Naive thymus-derived CD8-positive, alpha-beta T cell (primary cell): ENCODE measurements at regions not wholly inside any gene's neighbourhood (a gene's known extent, or its start where the extent isn't known, plus 50 kb on each side); places are given as distances from the start of the nearest gene placed in this dataset.

Experiments
- ATAC-seq, 2 donors: fragments of 150-1000 bp; cut with Tn5 transposase in 1 of 2; sonication (Bioruptor Pico), chemical (Tn5 transposase) in 1 of 2; 1 replicate in 1 of 2; 2 replicates in 1 of 2; pipeline ENCODE4 v1.10.0; 2021; ENCODE audit warnings: mild to moderate bottlenecking in 2 of 2, moderate library complexity in 2 of 2
- POLR2A ChIA-PET: fragments of 350-600 bp; sonication (Branson Sonifier 250); formaldehyde crosslinking; loops from one replicate; lab custom pipeline; 2021; ENCODE audit warnings: antibody characterized with exemption; lab: Charles Lee
- DNase-seq, 10 donors: peaks; one replicate each; pipeline versions ENCODE4 v3.0.0 to v3.0.0-alpha.2; 2020 to 2022
- H3K27ac Mint-ChIP-seq, 10 donors: one replicate each; pipeline ENCODE4 v1.8.0; 2020 to 2022; ENCODE audit warnings: mild to moderate bottlenecking in 10 of 10, mixed read lengths in 10 of 10, moderate library complexity in 4 of 10, inconsistent platforms in 1 of 10
- H3K27me3 Mint-ChIP-seq, 5 donors: one replicate each; pipeline ENCODE4 v1.8.0; 2021 to 2022; ENCODE audit warnings: mixed read lengths in 5 of 5
- H3K36me3 Mint-ChIP-seq, 3 donors: one replicate each; pipeline ENCODE4 v1.8.0; 2020 to 2022; ENCODE audit warnings: mixed read lengths in 3 of 3, mild to moderate bottlenecking in 2 of 3, inconsistent platforms in 1 of 3
- H3K4me1 Mint-ChIP-seq, 4 donors: one replicate each; pipeline ENCODE4 v1.8.0; 2021 to 2022; ENCODE audit warnings: mixed read lengths in 4 of 4
- H3K4me3 Mint-ChIP-seq, 10 donors: one replicate each; pipeline ENCODE4 v1.8.0; 2020 to 2022; ENCODE audit warnings: mild to moderate bottlenecking in 10 of 10, mixed read lengths in 10 of 10, moderate library complexity in 6 of 10, inconsistent platforms in 1 of 10
- H3K9me3 Mint-ChIP-seq, 9 donors: one replicate each; pipeline ENCODE4 v1.8.0; 2020 to 2022; ENCODE audit warnings: mixed read lengths in 9 of 9, mild to moderate bottlenecking in 3 of 9, inconsistent platforms in 1 of 9, moderate library complexity in 1 of 9

DNA sequence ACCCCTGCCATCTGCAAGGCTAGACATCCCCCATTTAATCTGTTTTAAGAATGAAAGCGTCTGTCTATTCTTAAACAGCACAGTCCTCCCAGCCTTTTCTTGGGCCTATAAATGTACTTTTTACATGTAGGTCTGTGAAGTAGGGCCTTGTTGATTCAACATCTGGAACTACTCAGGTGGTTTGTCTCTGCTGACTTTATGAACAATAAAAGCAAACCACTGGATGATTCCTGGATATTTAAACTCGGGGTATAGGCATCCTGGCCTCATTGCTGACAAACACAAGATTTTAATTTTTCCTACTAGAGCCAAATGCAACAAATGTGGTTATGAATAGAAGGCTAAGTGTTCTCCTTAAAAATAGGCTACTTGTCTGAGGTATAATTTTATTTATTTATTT lies 198.3 kb downstream of the WDR11 start:
- ATAC-seq (no peak), DNase-seq (no peak)
- Mint-ChIP-seq H3K4me1 (no peaks in the 10 kb centered on the region), H3K36me3 (no peaks in the 10 kb centered on the region), H3K4me3 (no peak overlapping the region), H3K9me3 (peaks cover 0 to 6% (median 0%) of the 10 kb centered on the region in 9 donors), H3K27me3 (peaks cover 0 to 6% (median 2%) of the 10 kb centered on the region in 5 donors), H3K27ac (no peak overlapping the region)
- POLR2A ChIA-PET, result no interaction called here

DNA sequence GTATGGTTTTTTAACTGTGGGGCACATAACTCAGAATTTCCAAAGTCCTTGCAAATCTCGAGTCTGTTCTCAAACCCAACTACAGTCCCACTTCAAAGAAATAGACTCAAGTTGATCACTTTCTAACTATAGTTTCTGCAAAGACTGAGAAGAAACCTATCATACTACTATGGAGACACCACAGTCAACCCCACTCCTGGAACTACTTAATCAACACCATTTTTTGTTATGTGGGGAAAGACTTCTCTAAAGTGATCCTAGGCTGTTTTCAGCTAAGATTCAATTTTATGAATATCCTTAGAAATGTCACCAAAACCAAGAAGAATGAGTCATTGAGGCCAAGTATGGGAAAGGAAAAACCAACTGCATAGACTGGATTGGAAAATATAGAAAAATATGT lies 198.8 kb downstream of the WDR11 start:
- peaks cover 0 to 6% (median 0%) of the 10 kb centered on the region in 9 donors for H3K9me3 Mint-ChIP-seq
- no peaks in the 10 kb centered on the region for H3K36me3 Mint-ChIP-seq
- POLR2A ChIA-PET, result no interaction called here
- H3K4me3 Mint-ChIP-seq, result no peak overlapping the region
- no peak for ATAC-seq
- DNase-seq, result no peak
- peaks cover 0 to 6% (median 2%) of the 10 kb centered on the region in 5 donors for H3K27me3 Mint-ChIP-seq
- H3K27ac Mint-ChIP-seq, result no peak overlapping the region
- H3K4me1 Mint-ChIP-seq, result no peaks in the 10 kb centered on the region

DNA sequence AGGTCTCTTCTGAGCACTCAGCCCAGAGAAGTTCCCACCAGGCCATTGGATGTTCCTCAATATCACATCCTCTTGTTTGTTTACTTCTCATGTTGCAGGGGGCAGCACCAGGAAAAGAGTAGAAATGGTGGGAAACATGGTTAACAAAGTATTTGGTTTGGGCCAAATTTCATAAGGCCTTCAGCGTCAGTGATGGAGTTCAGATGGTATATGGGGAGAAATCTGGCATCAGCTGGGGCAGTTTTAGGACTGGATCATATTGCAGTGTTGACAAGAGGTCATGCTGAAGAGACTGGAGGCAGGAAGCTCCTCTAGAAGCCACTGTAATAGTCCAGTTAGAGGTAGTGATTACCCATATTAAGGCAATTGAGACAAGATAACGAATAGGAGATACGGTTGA lies 200.0 kb downstream of the WDR11 start:
- Mint-ChIP-seq H3K27ac (no peak overlapping the region), H3K36me3 (no peaks in the 10 kb centered on the region), H3K9me3 (peaks cover 0 to 6% (median 0%) of the 10 kb centered on the region in 9 donors), H3K27me3 (peaks cover 0 to 6% (median 2%) of the 10 kb centered on the region in 5 donors), H3K4me3 (no peak overlapping the region), H3K4me1 (no peaks in the 10 kb centered on the region)
- POLR2A ChIA-PET, result no interaction called here
- DNase-seq (no peak), ATAC-seq (no peak)

DNA sequence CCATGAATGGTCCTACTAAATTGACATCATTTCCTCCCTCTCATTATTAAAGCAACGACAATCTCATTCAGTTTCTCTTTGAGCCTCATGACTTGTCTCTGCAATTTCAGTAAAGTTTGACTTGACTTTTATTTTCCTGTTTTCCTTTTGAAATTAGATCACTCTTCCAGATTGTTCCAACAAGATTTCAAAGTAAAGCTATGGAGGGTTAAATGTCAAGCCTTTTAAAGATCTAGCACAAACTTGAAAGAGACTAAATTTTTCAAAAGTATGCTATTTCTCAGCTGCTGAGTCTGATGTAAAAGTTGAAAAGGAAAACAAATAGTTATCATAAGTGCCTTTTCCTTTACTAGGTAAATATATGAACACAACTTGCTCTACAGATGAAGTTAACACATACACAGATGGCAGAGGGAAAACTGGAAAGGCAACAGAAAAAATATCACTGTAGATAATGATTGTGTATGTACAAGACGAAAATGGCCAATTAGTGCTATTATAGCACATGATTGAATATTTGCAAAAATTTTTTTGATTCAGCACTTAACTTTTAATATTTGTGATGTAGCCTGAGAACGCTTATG lies 200.6 kb downstream of the WDR11 start:
- Mint-ChIP-seq H3K4me3 (no peak overlapping the region), H3K4me1 (no peaks in the 10 kb centered on the region), H3K9me3 (peaks cover 0 to 6% (median 0%) of the 10 kb centered on the region in 9 donors), H3K36me3 (no peaks in the 10 kb centered on the region), H3K27me3 (peaks cover 0 to 6% (median 1%) of the 10 kb centered on the region in 5 donors), H3K27ac (no peak overlapping the region)
- ATAC-seq (no peak), DNase-seq (no peak)
- POLR2A ChIA-PET, result no interaction called here

DNA sequence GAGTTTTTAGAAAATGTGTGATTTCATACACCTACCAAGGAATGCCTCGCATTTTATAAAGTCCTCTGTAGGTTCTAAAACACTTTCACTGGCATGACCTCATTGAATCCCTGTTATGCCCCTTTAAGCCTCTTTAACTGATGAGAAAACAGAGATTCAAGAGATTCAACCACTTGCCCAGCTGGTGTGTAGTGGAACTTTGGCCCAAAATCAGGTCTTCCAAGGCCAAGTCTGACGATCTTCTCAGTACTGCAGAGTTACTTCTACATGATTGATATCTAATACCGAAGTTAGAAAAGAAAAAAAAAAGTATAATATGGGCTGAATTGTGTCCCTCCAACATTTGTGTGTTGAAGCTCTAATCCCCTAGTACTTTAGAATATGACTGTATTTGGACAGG lies 202.0 kb downstream of the WDR11 start:
- no peak for ATAC-seq
- no peaks in the 10 kb centered on the region for H3K4me1 Mint-ChIP-seq

DNA sequence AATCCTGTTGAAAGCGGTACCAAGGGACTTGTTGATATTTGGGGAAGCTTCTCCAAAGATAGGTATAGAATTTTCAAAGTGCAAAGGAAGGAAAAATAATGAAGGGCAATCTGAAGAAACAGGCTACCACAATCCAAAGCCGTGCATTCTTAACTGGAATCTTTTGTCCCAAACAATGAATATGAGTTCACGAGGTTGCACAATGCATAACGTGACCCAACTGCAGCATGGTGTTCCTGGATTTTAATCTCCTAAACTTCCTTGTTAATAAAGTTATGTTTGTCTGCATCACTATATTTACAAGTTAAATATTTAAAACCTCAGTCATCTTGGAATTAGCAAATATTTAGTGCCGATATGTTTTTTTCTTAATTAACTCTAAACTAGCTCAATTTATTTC lies 203.7 kb downstream of the WDR11 start:
- no peak overlapping the region for H3K4me3 Mint-ChIP-seq
- peaks cover 0 to 5% (median 0%) of the 10 kb centered on the region in 9 donors for H3K9me3 Mint-ChIP-seq
- POLR2A ChIA-PET, result no interaction called here

More for the DNA sequence above, 202.0 kb downstream of the WDR11 start:
- H3K9me3 Mint-ChIP-seq, result peaks cover 0 to 5% (median 0%) of the 10 kb centered on the region in 9 donors
- no peaks in the 10 kb centered on the region for H3K36me3 Mint-ChIP-seq
- H3K4me3 Mint-ChIP-seq, result no peak overlapping the region
- POLR2A ChIA-PET, result no interaction called here
- H3K27me3 Mint-ChIP-seq, result peaks cover 0 to 6% (median 1%) of the 10 kb centered on the region in 5 donors
- H3K27ac Mint-ChIP-seq, result no peak overlapping the region
- no peak for DNase-seq

DNA sequence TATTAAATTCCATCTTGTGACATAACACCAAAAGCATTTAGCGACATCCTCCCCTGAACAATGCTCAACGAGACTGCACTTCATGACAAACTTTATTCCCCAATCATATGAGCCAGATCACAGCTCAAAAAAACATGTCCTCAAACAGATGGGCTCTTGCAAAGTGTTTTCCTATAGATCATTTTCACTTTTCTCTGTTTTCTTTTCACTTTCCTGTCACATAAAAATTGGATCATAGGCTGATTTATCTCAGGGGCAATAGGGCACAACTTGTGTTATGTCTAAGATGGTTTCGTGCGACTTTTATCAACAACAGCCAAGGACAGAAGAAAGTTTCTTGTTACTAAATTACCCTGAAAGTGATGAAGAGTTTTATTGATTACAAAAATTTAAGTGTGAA lies 206.1 kb downstream of the WDR11 start:
- Mint-ChIP-seq H3K4me1 (no peaks in the 10 kb centered on the region), H3K27ac (no peak overlapping the region), H3K4me3 (no peak overlapping the region), H3K27me3 (peaks cover 0 to 26% (median 2%) of the 10 kb centered on the region in 5 donors), H3K36me3 (no peaks in the 10 kb centered on the region), H3K9me3 (peaks cover 0 to 1% (median 0%) of the 10 kb centered on the region in 9 donors)
- DNase-seq (no peak), ATAC-seq (no peak)
- POLR2A ChIA-PET, result no interaction called here

More for the DNA sequence above, 203.7 kb downstream of the WDR11 start:
- no peak for DNase-seq
- peaks cover 0 to 12% (median 4%) of the 10 kb centered on the region in 5 donors for H3K27me3 Mint-ChIP-seq
- ATAC-seq, result no peak
- no peaks in the 10 kb centered on the region for H3K4me1 Mint-ChIP-seq
- H3K36me3 Mint-ChIP-seq, result no peaks in the 10 kb centered on the region
- H3K27ac Mint-ChIP-seq, result peak overlapping the region in 1 of 10 donors; percentile 10

DNA sequence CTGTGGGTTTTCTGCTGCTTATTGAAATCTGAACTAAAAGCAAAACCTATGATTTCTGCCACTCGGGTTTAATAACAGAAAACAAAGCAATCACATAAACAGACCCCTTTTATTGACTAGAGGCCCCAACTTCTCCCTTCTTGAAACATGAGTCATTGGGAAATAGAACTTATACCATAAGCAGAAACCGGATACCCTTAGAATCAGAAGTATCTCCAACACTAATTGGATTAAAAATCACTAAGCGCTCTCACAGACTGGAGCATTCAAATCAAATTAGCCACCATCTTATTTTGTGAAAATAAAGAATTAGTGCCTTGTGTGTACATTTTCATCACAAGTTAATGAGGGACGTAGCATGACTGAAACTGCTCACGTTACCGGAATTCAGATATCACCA lies 206.9 kb downstream of the WDR11 start:
- H3K4me1 Mint-ChIP-seq, result no peaks in the 10 kb centered on the region
- H3K36me3 Mint-ChIP-seq, result no peaks in the 10 kb centered on the region
- no peak overlapping the region for H3K27ac Mint-ChIP-seq
- H3K9me3 Mint-ChIP-seq, result peaks cover 0 to 1% (median 0%) of the 10 kb centered on the region in 9 donors
- POLR2A ChIA-PET, result no interaction called here
- H3K27me3 Mint-ChIP-seq, result peaks cover 0 to 26% (median 2%) of the 10 kb centered on the region in 5 donors
- ATAC-seq (no peak), DNase-seq (no peak)
- H3K4me3 Mint-ChIP-seq, result no peak overlapping the region

DNA sequence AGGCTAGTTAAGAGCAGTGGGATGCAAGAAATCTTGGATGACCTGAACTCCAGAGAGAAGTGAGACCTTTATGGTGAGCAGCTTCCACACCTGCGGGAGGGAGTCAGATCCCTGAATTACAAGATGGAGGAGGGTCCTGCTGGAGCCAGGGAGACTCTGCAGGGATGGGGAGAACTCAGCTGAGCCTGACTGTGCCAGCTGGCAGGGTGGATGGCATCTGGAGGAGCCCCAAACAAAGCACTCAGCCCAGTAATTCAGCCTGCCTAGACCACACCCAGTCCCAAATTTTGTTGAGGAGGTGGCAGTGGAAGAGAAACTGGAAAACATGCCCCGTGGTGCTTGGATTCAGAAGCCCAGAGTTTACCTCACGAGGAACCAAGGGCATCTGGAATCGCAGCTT lies 208.2 kb downstream of the WDR11 start:
- no peak for DNase-seq
- Mint-ChIP-seq H3K4me1 (no peaks in the 10 kb centered on the region), H3K4me3 (no peak overlapping the region), H3K27ac (no peak overlapping the region), H3K27me3 (peaks cover 0 to 26% (median 2%) of the 10 kb centered on the region in 5 donors), H3K36me3 (no peaks in the 10 kb centered on the region), H3K9me3 (peaks cover 0 to 3% (median 0%) of the 10 kb centered on the region in 9 donors)
- POLR2A ChIA-PET, result no interaction called here
- no peak for ATAC-seq

DNA sequence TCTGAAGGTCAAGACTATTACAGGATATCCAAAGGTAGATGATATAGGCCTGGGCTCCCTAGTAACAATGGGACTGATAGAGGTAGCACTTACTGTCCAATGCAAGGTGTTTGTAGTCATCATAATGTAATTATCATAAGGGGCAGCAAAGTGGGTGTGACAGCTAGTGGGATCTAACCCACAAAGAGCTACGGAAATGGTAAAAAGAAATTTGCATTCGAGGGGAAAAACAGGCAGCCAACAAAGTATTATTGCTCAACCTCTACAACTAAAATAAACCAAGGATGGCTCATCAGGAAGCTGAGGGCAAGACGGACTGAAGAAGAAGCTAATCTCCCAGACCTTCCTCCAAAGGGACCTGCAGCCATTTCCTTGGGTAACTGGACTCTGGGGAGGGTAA lies 211.0 kb downstream of the WDR11 start:
- POLR2A ChIA-PET, result no interaction called here
- Mint-ChIP-seq H3K9me3 (peaks cover 0 to 9% (median 0%) of the 10 kb centered on the region in 9 donors), H3K27ac (no peak overlapping the region), H3K36me3 (no peaks in the 10 kb centered on the region), H3K4me3 (no peak overlapping the region), H3K4me1 (no peaks in the 10 kb centered on the region), H3K27me3 (peaks cover 0 to 26% (median 1%) of the 10 kb centered on the region in 5 donors)
- DNase-seq, result no peak
- ATAC-seq, result no peak

DNA sequence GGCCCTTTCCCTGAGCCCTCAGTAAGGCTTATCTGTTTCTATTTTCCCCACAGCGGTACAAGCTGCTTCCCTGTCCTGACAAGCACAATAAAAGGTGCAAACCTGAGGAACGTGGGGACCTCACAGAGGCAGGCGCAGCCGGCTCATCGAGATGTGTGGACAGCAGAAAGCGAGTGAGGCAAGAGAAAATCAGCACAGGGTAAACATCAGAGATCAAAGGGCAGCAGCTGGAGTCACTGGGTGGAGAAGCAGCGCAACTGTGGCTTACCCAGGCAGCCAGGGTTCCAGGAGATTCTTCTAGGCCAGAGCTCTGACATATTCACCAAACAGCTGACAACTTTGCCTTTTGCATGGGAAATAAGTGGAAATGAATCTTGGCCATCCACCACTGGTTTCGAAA lies 212.6 kb downstream of the WDR11 start:
- H3K4me1 Mint-ChIP-seq, result no peaks in the 10 kb centered on the region
- peaks cover 0 to 9% (median 1%) of the 10 kb centered on the region in 9 donors for H3K9me3 Mint-ChIP-seq
- no peak overlapping the region for H3K4me3 Mint-ChIP-seq
- ATAC-seq (no peak), DNase-seq (no peak)
- no peaks in the 10 kb centered on the region for H3K36me3 Mint-ChIP-seq
- POLR2A ChIA-PET, result no interaction called here
- peaks cover 0 to 28% (median 4%) of the 10 kb centered on the region in 5 donors for H3K27me3 Mint-ChIP-seq
- no peak overlapping the region for H3K27ac Mint-ChIP-seq

DNA sequence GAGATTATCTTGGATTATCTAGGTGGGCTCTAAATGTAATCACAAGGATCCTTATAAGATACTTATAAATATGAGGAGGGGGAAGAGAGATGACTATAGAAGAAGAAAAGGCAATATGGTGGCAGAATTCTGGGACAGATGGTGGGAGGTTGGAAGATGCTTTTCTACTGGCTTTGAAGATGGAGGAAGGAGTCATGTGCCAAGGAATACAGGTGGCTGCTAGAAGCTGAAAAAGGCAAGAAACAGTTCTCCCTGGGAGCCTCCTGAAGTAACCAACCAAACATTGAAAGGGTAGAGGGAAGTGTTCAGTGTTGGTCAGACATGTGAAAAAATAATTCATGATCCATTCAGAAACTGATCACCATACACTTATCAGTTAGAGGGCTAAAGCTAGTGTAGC lies 213.3 kb downstream of the WDR11 start:
- DNase-seq (no peak), ATAC-seq (no peak)
- H3K27ac Mint-ChIP-seq, result no peak overlapping the region
- H3K27me3 Mint-ChIP-seq, result peaks cover 0 to 28% (median under 1%) of the 10 kb centered on the region in 5 donors
- POLR2A ChIA-PET, result no interaction called here
- no peaks in the 10 kb centered on the region for H3K4me1 Mint-ChIP-seq
- H3K4me3 Mint-ChIP-seq, result no peak overlapping the region
- H3K9me3 Mint-ChIP-seq, result peaks cover 0 to 11% (median 1%) of the 10 kb centered on the region in 9 donors
- H3K36me3 Mint-ChIP-seq, result peaks cover 0 to under 1% (median 0%) of the 10 kb centered on the region in 3 donors

DNA sequence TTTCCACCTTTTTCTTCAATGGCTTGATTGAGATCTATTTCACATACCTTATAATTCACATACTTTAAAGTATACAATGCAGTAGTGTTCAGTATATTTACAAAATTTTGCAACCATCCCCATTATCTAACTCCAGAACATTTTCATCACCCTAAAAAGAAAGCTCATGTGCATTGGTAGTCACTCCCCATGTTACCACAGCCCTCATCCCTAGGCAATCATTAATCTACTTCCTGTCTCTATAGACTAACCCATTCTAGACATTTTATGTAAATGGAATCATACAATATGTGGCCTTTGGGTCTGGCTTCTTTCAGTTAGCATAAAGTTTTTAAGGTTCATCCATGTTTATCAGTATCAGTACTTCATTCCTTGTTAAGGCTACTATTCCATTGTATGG lies 214.2 kb downstream of the WDR11 start:
- Mint-ChIP-seq H3K4me3 (no peak overlapping the region), H3K27ac (no peak overlapping the region), H3K36me3 (peaks cover 0 to 8% (median 0%) of the 10 kb centered on the region in 3 donors), H3K9me3 (peaks cover 0 to 15% (median 3%) of the 10 kb centered on the region in 9 donors), H3K4me1 (no peaks in the 10 kb centered on the region), H3K27me3 (peaks cover 0 to 33% (median 4%) of the 10 kb centered on the region in 5 donors)
- ATAC-seq (no peak), DNase-seq (no peak)
- POLR2A ChIA-PET, result no interaction called here
